GM18511 (cell line): ENCODE measurements at regions not wholly inside any gene's neighbourhood (a gene's known extent, or its start where the extent isn't known, plus 50 kb on each side); places are given as distances from the start of the nearest gene placed in this dataset.
"Not testable (repeated sequence)": the region's sequence is repeated elsewhere in the genome, so short reads cannot be mapped to it uniquely, and the experiment has no call there.

Experiments used
- ATAC-seq: cut with Tn5 transposase; IDR thresholded peaks from one replicate; pipeline ENCODE4 v1.9.1; 2021; ENCODE audit warnings: mild to moderate bottlenecking, moderate library complexity; ENCODE audit not compliant: unreplicated experiment

DNA sequence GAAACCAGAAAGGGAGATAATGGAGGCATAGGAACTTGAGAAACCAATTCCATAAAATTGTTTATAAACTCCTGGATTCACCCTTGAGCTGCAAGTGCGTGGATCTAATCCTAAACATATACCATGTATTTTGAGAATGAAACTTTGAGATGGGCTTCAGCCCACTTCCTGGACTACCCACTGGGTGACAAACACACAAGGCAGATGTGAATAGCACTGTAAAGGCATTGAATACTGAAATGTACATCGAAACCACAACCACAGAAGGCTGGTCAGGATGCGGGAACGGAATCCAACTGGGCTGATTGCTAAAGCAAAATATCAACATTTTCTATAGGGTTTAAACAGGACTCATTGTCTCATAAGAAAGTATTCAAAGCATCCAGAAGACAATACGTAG, 228.5 kb upstream of the ZEB2 start:
- ATAC-seq = no peak

DNA sequence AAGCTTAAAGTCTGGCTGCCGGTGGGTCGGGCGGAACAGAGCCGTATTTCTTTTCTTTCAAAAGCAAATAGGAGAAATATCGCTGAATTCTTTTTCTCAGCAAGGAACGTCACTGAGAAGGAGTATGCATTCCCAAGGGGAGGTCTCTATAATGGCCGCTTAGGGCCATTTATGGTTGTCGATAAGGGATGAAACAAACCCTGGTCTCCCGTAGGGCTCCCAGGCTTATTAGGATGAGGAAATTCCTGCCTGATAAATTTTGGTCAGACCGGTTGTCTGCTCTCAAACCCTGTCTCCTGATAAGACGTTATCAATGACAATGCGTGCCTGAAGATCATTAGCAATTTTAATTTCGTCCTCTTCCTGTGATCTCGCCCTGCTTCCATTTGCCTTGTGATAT, 227.7 kb upstream of the ZEB2 start:
- no peak for ATAC-seq

DNA sequence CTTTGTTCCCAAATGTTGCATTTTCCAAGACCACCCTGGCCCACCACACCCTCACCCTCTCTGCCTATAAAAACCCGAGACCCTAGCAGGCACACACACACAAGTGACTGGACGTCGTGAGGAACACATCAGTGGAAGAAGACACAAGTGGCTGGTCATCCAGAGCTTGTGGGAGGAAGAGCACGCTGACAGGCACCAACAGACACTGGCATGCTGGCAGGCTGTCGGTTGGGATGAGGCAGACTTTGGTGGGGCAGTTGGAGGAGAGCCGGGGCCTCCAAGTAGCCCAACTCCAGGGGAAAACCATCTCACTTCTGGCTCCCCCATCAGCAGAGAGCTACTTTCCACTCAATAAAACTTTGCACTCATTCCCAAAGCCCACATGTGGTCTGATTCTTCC, 225.5 kb upstream of the ZEB2 start:
- no peak for ATAC-seq

DNA sequence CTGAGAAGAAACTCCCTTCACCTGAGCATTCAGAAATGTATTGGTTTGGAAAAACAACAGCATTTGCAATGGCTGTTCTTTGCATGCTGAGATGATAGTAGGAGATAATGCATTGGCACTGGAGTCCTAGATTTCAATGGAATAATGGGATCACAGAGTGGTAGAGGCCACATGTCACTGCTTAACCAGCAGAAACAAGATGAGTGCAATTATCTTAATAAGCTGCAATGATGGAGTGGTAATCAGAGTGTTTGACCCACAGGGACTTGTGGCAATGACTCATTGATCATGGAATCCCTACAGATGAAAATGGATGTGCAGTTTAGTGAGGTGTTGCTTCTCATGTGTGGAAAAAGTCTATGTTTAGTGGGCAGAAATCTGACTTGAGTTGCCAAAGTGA, 218.8 kb upstream of the ZEB2 start:
- ATAC-seq = no peak

- no peak for ATAC-seq
Measured at GRCh38 chr2:144730711-144731110, 210.8 kb upstream of the ZEB2 start.

DNA sequence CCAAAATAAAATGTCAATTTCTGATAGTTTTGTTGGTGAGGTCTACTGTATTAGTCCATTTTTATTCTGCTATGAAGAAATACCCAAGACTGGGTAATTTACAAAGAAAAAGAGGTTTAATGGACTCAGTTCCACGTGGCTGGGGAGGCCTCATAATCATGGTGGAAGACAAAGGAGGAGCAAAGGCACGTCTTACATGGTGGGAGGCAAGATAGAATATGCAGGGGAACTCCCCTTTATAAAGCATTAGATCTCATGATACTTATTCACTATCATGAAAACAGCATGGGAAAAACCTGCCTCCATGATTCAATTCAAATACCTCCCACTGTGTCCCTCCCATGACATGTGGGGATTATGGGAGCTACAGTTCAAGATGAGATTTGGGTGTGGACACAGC, 204.5 kb upstream of the ZEB2 start:
- not testable (repeated sequence) for ATAC-seq

- no peak for ATAC-seq
Measured at GRCh38 chr2:144718376-144718775, 198.5 kb upstream of the ZEB2 start.

DNA sequence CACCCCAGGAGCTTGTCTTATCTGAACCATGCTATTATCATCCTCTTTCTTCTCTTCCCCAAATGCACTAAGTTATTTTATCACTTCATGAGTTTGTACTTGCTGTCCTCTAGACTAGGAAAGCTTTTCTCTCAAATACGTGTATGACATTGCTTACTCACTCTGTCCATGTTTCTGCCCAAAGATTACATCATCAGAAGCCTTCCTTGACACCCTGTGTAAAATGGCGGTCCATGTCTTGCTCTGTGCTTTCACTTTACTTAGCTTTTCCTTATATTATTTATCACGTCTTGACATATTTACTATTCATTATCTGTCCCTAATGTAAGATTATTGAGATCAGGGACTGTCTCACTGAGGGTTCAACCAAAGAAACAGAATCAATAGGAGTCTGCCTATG, 196.1 kb upstream of the ZEB2 start:
- ATAC-seq = no peak

DNA sequence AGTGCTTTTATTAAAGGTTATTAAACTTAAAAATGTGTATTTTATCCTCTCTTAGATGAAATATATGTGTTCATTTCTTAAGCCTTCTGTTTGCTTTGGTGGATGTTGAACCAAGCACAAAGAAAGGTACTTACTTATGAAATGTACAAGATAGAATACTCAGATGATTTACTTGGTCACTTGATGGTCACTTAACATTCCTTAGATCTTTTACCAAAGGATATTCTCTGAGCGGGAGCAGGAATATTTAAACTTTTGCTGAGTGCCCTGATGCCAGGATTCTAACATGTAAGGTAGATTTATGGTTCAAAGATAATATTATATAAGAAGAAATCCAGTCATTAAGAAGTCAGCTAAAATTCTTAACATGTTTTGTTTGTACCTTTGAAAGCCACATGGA, 193.5 kb upstream of the ZEB2 start:
- no peak for ATAC-seq

DNA sequence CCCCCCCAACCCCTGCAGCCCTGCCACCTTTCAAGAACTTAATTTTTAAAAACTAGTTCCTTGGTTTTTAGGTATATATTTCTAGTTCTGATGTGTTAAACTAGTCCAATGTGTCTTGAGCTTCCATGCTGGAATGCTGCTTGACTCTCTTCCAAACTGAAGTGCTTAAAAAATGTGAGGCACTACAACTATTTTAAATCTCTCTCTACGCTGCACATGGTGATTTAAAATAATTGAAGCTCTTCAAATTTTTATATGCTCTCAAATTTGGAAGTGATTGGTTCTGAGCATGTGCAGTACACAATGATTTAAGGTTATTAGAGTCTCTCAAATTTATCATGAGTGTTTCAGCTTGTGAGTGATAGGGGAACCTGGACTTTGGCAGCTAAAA, 192.6 kb upstream of the ZEB2 start:
- no peak for ATAC-seq

GRCh38 chr2:144711630-144712549, 192.0 kb upstream of the ZEB2 start:
- ATAC-seq = no peak

DNA sequence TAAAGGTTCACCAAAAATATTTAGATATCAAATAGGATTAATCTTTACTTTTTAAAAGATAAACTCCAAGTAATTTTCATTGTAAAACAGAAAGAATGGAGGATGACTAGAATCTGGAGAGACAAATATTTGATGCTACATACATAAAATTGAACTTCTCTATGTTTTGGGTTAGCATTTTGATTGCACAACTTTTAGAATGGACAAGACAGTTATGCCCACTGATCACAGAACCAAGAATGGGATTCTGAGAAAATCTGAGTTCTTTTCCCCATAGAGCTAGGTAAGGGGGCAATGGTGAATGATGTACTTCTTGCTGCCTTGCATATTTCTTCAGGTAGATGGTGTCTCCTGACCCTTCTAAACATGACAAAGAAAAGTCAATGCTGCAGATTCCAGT, 191.2 kb upstream of the ZEB2 start:
- no peak for ATAC-seq

- no peak for ATAC-seq
Measured at GRCh38 chr2:144708626-144709025, 188.7 kb upstream of the ZEB2 start.

- ATAC-seq = no peak
Measured at GRCh38 chr2:144707736-144708326, 187.9 kb upstream of the ZEB2 start.

- no peak for ATAC-seq
Measured at GRCh38 chr2:144706647-144707046, 186.7 kb upstream of the ZEB2 start.

GRCh38 chr2:144705328-144706245, 185.7 kb upstream of the ZEB2 start:
- ATAC-seq = no peak

DNA sequence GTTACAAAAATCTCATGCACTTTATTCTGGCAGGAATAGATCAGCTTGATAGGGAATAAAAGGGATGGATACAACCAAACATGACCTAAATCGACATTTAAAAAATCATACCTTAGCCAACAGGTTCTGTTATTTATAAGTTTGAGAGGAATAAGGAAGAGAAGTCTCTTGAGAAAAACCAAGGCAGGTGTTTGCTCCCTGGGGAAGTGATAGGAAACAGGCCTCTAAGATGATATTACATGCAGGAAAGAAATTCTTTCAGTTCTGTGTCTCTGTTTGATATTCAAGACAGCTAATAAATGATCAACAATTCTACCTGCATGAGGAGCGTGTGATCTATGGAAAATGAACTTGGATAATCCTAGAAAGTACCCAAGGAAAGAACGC, 184.8 kb upstream of the ZEB2 start:
- no peak for ATAC-seq

GRCh38 chr2:144703852-144704708, 184.2 kb upstream of the ZEB2 start:
- peak; percentile 76 for ATAC-seq

DNA sequence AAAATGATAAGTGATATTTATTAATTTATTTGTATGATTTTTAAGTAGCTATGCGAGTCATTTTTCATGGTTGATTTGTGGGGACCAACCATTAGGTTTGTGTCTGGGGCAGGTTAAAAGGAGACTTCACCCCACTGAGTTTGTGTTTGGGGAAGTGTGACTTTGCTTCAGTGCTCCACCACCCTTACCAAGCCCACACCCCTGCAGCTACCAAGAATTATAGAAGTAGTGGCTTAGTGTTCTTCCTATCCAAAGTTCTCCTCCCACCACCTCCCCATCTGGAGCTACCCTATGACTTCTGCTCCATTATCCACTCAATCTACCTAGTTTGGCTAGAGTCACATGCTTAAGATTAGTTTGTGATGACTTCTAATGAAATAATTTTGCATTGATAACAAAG, 182.1 kb upstream of the ZEB2 start:
- ATAC-seq = no peak

GRCh38 chr2:144701259-144701658, 181.3 kb upstream of the ZEB2 start:
- ATAC-seq = no peak

- no peak for ATAC-seq
Measured at GRCh38 chr2:144698156-144698555, 178.2 kb upstream of the ZEB2 start.
